ENCODE measurements at regions not wholly inside any gene's neighbourhood (a gene's known extent, or its start where the extent isn't known, plus 50 kb on each side); places are given as distances from the start of the nearest gene placed in this dataset.

GRCh38 chr5:60260658-60261057 lies 367.1 kb upstream of the PDE4D start:
- no peak for TF ChIP-seq JUND (IDR thresholded peaks at IDR 0.05; ENCODE audit: low read depth)
- DNase-seq (ENCODE audit: low read depth in 1 of 2, low spot score in 1 of 2): peak in 1 of 2 experiments; percentile 45
- in situ Hi-C loops (cut with HindIII; ENCODE audit: low pct_unique_long_range_greater_than_20kb, low sequenced_read_pairs): no loop called here

- DNase-seq (ENCODE audit: low read depth in 1 of 2, low spot score in 1 of 2): no peak
- no peak for TF ChIP-seq JUND (IDR thresholded peaks at IDR 0.05; ENCODE audit: low read depth)
- in situ Hi-C loops (cut with HindIII; ENCODE audit: low pct_unique_long_range_greater_than_20kb, low sequenced_read_pairs): no loop called here
These were observed 366.2 kb upstream of the PDE4D start for GRCh38 chr5:60259730-60260129.

GRCh38 chr5:60257596-60258271 lies 364.2 kb upstream of the PDE4D start:
- peak in 1 of 2 experiments; percentile 10 for DNase-seq (ENCODE audit: low read depth in 1 of 2, low spot score in 1 of 2)
- in situ Hi-C loops (cut with HindIII; ENCODE audit: low pct_unique_long_range_greater_than_20kb, low sequenced_read_pairs): no loop called here

GRCh38 chr5:60256546-60256945 lies 363.0 kb upstream of the PDE4D start:
- no peak for DNase-seq (ENCODE audit: low read depth in 1 of 2, low spot score in 1 of 2)
- in situ Hi-C loops (cut with HindIII; ENCODE audit: low pct_unique_long_range_greater_than_20kb, low sequenced_read_pairs): no loop called here
- TF ChIP-seq JUND (IDR thresholded peaks at IDR 0.05; ENCODE audit: low read depth): no peak

More at GRCh38 chr5:60257596-60258271, 364.2 kb upstream of the PDE4D start:
- no peak for TF ChIP-seq JUND (IDR thresholded peaks at IDR 0.05; ENCODE audit: low read depth)

- TF ChIP-seq JUND (IDR thresholded peaks at IDR 0.05; ENCODE audit: low read depth): no peak
- DNase-seq (ENCODE audit: low read depth in 1 of 2, low spot score in 1 of 2): no peak
- in situ Hi-C loops (cut with HindIII; ENCODE audit: low pct_unique_long_range_greater_than_20kb, low sequenced_read_pairs): no loop called here
These were observed 355.4 kb upstream of the PDE4D start for GRCh38 chr5:60248901-60249300.

- no peak for DNase-seq (ENCODE audit: low read depth in 1 of 2, low spot score in 1 of 2)
These were observed 350.2 kb upstream of the PDE4D start for GRCh38 chr5:60243713-60244112.

GRCh38 chr5:60232036-60232795 lies 338.7 kb upstream of the PDE4D start:
- TF ChIP-seq JUND (IDR thresholded peaks at IDR 0.05; ENCODE audit: low read depth): no peak
- in situ Hi-C loops (cut with HindIII; ENCODE audit: low pct_unique_long_range_greater_than_20kb, low sequenced_read_pairs): no loop called here
- no peak for DNase-seq (ENCODE audit: low read depth in 1 of 2, low spot score in 1 of 2)

More at GRCh38 chr5:60243713-60244112, 350.2 kb upstream of the PDE4D start:
- in situ Hi-C loops (cut with HindIII; ENCODE audit: low pct_unique_long_range_greater_than_20kb, low sequenced_read_pairs): no loop called here
- TF ChIP-seq JUND (IDR thresholded peaks at IDR 0.05; ENCODE audit: low read depth): no peak

GRCh38 chr5:60230456-60230855 lies 336.9 kb upstream of the PDE4D start:
- no peak for TF ChIP-seq JUND (IDR thresholded peaks at IDR 0.05; ENCODE audit: low read depth)
- in situ Hi-C loops (cut with HindIII; ENCODE audit: low pct_unique_long_range_greater_than_20kb, low sequenced_read_pairs): no loop called here
- no peak for DNase-seq (ENCODE audit: low read depth in 1 of 2, low spot score in 1 of 2)

GRCh38 chr5:60229691-60230185 lies 336.2 kb upstream of the PDE4D start:
- no peak for TF ChIP-seq JUND (IDR thresholded peaks at IDR 0.05; ENCODE audit: low read depth)
- in situ Hi-C loops (cut with HindIII; ENCODE audit: low pct_unique_long_range_greater_than_20kb, low sequenced_read_pairs): no loop called here
- DNase-seq (ENCODE audit: low read depth in 1 of 2, low spot score in 1 of 2): no peak

- in situ Hi-C loops (cut with HindIII; ENCODE audit: low pct_unique_long_range_greater_than_20kb, low sequenced_read_pairs): no loop called here
- DNase-seq (ENCODE audit: low read depth in 1 of 2, low spot score in 1 of 2): no peak
- TF ChIP-seq JUND (IDR thresholded peaks at IDR 0.05; ENCODE audit: low read depth): no peak
These were observed 335.1 kb upstream of the PDE4D start for GRCh38 chr5:60228676-60229075.

- in situ Hi-C loops (cut with HindIII; ENCODE audit: low pct_unique_long_range_greater_than_20kb, low sequenced_read_pairs): no loop called here
- TF ChIP-seq JUND (IDR thresholded peaks at IDR 0.05; ENCODE audit: low read depth): no peak
- no peak for DNase-seq (ENCODE audit: low read depth in 1 of 2, low spot score in 1 of 2)
These were observed 332.6 kb upstream of the PDE4D start for GRCh38 chr5:60226128-60226527.

GRCh38 chr5:60223342-60223741 lies 329.8 kb upstream of the PDE4D start:
- TF ChIP-seq JUND (IDR thresholded peaks at IDR 0.05; ENCODE audit: low read depth): no peak
- DNase-seq (ENCODE audit: low read depth in 1 of 2, low spot score in 1 of 2): no peak
- in situ Hi-C loops (cut with HindIII; ENCODE audit: low pct_unique_long_range_greater_than_20kb, low sequenced_read_pairs): no loop called here

- DNase-seq (ENCODE audit: low read depth in 1 of 2, low spot score in 1 of 2): no peak
- no peak for TF ChIP-seq JUND (IDR thresholded peaks at IDR 0.05; ENCODE audit: low read depth)
- in situ Hi-C loops (cut with HindIII; ENCODE audit: low pct_unique_long_range_greater_than_20kb, low sequenced_read_pairs): no loop called here
These were observed 326.4 kb upstream of the PDE4D start for GRCh38 chr5:60219921-60220320.

Measured in T47D (cell line).